GM18867 (cell line): ENCODE measurements at regions not wholly inside any gene's neighbourhood (a gene's known extent, or its start where the extent isn't known, plus 50 kb on each side); places are given as distances from the start of the nearest gene placed in this dataset.
"Not testable (repeated sequence)": the region's sequence is repeated elsewhere in the genome, so short reads cannot be mapped to it uniquely, and the experiment has no call there.

Experiments used
- ATAC-seq: cut with Tn5 transposase; IDR thresholded peaks from one replicate; pipeline ENCODE4 v1.9.1; 2021; ENCODE audit warnings: mild to moderate bottlenecking, moderate library complexity; ENCODE audit not compliant: unreplicated experiment

DNA sequence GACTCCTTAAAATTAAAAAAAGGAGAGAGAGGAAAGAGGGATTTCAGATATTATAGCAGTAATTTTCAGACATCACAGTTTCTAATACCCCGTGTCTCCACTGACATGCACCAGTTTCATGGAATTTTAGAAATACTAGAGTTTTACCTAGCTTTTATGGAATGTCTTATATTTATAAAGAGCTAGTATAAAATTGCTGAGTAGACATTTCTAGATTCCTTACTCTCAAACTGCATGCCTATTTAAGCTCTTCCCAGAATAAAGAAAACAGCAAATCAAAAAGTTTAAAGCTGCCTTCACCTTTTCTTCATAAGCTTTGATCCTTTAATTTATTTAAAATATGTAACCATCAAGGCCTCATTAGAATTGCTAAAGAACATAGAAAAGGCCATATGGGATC is 247.4 kb upstream of the IL12A start:
- ATAC-seq: no peak

DNA sequence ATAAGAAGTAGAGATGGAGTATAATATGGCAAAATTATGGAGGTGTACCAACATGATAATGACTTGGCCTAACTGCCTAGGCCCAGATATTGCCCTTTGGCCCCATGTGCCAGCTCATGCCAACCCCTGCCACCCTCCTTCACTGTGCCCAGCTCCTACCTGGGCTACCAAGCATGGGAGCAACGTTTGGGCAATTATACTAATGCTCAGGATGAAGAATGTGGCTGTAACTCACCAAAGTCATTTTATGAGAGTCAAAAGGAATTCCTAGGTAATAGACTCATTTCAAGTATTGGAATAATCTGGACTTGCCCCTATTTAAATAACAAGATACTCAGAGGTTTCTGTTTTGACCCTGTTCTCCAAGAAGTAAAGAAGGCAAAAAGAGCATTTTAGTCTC is 240.2 kb upstream of the IL12A start:
- ATAC-seq: no peak

DNA sequence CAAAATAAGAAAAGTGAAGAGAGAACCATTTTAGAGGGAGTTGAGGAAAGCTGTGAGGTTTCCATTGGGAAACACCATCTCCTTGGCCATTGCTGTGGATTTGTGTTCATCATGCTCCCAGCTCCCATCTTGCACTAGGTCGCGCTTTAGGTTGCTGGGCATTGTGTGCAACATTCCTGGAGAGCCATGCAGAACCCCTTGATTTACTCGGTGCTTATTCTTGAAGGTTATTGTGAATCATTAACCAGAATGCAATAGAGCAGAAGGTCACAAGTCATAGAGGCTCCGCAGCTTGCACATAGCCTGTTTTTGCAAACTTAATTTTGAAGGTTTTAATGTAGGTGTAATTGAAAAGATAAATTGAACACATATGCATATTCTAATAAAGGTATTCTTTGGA is 239.2 kb upstream of the IL12A start:
- no peak for ATAC-seq

DNA sequence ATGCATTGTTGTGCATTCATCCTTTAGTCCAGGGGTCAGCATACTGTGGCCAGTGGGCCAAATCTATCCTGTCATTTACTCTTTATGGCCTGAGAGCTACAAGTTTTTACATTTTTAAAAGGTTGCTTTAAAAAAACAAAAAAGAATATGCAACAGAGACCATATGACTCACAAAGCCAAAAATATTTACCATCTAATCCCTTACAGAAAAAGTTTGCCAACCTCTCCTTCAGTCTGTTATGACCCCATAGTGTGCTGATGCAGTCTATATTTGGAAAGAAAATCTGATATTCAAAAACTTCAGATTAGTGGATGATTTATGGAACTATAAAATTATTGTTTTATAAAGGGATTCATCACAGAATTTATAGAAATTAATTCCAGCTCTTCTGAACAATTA is 237.5 kb upstream of the IL12A start:
- no peak for ATAC-seq

DNA sequence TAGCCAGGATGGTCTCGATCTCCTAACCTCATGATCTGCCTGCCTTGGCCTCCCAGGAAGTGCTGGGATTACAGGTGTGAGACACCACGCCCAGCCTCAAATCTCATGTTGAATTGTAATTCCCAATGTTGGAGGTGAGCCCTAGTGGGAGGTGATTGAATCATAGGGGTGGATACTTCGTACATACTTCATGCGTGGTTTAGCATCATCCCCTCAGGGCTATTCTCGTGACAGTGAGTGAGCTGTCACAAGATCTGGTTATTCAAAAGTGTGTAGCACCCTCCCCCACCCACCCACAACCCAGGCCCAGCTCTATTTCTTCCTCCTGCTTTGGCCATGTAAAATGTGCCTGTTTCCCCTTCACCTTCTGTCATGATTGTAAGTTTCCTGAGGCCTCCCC is 236.9 kb upstream of the IL12A start:
- ATAC-seq: no peak

DNA sequence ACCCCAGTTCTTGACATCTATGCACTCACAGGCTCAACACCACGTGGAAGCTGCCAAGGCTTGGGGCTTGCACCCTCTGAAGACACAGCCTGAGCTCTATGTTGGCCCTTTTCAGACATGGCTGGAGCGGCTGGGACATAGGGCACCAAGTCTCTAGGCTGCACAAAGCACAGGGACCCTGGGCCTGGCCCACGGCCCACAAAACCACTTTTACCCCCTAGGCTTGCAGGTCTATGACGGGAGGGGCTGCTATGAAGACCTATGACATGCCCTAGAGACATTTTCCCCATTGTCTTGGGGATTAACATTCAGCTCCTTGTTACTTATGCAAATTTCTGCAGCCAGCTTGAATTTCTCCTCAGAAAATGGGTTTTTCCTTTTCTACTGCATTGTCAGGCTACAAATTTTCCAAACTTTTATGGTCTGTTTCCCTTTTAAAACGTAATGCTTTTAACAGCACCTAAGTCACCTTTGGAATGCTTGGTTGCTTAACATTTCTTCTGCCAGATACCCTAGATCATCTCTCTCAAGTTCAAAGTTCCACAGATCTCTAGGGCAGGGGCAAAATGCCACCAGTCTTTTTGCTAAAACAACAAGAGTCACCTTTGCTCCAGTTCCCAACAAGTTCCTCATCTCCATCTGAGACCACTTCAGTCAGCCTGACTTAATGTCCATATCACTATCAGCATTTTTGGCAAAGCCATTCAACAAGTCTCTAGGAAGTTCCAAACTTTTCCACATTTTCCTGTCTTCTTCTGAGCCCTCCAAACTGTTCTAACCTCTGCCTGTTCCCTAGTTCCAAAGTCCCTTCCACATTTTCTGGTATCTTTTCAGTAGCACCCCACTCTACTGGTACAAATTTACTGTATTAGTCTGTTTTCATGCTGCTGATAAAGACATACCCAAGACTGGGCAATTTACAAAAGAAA is 232.1 kb upstream of the IL12A start:
- ATAC-seq: not testable (repeated sequence)

DNA sequence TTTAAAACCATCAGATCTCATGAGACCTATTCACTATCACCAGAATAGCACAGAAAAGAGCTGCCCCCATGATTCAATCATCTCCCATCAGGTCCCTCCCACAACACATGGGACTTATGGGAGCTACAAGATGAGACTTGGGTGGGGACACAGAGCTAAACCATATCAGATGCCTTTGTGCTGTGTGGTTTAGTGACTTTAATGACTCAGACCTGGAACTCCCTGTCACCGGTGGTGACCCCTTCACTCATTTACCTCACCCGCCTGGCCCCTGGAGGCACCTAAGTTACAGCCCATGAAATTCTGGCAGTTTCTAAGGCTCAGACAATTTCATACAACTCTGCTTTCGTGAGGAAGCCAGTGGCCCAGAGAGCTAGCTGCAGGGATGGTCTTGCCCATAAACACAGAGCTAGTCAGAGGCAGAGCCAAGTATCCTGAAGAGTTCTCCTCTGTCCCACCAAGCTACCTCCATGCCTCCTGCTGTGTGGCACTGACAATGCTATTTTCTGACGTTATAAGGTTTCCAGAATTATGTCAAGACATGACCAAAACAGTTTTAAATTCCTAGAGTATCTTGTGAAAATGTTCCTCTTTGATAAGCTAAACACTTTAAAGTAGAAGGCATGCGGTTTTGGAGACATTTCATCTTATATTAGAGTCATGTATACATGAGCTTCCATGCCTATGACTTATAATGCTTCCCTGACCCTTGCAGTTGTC is 231.1 kb upstream of the IL12A start:
- ATAC-seq: no peak

DNA sequence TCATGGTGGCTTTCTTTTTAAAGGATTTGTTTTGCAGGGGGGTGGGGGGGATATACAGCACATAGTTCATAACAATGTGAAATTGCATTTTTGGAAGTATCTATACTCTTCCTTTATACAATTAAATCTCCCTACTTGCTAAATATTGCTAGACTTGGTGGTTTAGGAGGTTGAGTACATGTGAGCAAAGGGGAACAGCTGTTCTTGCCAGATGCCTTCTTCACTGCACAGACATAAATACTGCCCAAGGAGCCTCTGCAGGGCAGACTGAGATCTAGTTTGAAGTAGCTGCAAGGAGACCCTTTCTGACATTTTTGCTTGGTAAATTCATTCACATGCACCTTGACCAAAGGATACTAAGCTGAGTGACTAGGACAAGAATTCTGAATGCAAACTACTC is 228.6 kb upstream of the IL12A start:
- no peak for ATAC-seq

DNA sequence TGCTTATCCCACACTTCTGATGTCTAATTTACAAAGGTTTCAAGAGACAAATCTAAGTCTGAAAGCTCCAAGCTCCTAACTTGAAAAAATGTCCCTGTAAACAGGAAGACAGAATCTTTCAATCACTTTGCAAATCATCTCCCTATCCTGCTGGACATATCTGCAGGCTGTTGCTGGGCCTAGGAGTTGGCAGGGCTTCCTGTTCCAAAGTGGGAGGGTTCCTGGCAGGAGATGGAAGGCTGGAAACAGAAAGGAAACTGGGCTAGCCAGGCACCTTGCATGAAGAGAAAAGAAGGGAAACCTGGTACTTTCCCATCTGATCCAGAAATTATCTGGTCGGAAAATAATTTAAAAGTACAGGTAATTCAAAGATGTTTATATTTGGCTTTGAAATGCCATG is 227.3 kb upstream of the IL12A start:
- ATAC-seq: no peak

DNA sequence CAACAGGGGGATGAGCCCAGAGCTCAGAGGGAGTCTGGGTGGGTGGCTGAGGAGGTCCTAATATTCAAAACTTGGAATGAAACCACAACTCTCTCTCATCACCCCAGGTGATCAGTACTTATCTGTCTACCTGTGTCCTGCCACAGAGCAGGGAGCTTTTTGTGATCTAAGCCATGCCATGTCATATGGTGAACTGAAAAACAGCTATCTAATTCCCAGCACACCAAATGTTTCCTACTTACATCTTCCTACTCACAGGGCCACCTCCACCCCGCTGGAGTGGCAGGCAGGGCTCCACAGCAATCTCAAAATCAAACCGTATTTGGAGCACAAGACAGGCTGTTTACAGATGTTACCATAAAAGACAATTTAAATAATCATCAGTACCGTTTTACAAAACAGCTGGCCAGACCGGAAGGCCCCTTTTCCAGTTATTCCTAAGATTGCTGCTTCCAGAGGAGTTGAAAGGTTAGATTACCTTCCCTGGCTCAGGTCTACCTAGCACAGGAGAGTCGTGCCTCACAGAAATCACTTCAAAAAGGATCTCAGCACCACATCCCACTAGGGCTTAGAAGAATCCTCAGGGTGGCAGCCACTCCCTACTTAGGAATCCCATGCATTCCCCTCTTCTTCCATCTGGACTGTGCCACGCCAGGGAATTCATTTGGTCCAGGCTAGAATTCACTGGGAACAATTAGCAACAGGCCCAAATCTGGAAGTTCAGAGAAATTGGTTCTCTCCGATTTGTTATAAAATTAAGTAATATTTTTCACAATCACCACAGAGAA is 226.6 kb upstream of the IL12A start:
- no peak for ATAC-seq

DNA sequence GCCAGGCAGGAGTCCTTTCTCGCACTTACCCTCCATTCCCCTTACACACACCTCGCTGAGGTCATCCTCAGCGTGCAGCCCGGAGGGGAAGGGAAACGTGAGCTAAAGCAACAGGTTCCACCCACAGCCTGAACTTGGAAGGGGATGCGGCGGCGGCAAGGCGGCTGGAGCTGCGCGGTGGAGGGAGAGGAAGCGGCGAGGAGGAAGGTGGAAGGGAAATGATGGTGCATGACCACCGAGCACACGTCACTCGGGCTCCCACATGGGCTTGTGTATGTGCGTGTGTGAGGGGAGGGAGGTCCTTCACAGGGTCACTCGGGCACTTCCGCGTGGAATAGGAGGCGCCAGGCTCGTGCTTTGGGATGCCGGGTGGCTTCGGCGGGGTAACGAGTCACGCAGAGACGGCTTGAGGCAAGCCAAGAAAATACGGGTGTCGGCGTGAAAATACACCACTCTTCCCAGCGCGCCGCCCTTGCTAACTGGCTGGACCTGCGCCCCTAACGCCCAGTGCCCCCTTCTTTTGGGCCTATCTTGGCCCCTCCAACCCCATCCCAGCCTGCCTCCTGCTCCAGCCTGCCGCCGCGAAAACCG is 225.5 kb upstream of the IL12A start:
- peak; percentile 31 for ATAC-seq

DNA sequence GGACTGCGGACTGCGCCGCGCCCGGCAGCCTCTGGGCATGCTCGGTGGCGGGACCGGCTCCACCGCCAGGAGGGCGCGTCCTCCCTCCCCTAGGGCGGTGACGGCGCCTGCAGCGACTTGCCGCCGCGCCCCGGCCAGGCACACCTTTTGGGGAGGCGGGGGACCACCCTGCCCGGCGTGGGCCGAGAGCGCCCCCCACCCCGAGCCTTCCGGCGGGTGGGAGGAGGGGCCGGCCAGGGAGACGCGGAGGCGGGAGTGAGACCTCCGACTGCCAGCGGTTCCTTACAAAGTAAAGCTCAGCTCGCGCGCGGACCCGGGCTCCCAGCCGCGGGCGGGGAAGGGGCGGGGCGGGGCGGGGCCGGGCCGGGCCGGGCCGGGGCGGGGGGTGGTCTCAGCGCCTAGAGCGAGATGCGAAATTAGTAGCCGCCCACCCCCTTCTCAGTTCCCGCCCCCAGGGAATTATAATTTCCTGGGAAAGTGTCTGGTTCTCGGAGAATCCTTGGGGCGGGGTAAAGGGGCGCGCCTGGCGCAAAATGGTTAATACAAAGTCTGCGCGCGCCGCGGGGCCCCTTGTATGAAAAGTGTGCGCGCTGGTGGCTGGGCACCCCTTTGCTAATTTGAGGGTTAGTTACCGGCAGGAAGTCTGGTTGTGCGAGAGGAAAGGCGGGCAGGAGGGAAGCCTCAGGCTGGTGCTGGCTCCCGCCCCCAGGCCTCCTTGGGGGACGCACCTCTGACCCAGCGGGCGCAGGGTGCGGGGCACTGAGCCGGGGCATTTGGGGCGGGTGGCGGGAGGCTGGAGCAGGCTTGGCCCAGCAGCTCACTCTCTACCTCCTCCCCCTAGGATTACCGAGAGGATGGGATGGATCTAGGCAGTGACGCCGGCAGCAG is 224.8 kb upstream of the IL12A start:
- ATAC-seq: peak; percentile 78

DNA sequence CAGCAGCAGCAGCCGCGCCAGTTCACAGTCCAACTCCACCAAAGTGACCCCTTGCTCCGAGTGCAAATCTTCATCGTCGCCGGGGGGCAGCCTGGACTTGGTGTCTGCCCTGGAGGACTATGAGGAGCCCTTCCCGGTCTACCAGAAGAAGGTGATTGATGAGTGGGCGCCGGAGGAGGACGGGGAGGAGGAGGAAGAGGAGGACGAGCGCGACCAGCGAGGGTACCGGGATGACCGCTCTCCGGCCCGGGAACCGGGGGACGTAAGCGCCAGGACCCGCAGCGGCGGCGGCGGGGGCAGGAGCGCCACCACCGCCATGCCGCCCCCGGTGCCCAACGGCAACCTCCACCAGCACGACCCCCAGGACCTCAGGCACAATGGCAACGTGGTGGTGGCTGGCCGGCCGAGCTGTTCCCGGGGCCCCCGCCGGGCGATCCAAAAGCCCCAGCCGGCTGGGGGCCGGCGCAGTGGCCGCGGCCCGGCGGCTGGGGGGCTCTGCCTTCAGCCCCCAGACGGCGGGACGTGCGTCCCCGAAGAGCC is 224.1 kb upstream of the IL12A start:
- ATAC-seq: no peak

DNA sequence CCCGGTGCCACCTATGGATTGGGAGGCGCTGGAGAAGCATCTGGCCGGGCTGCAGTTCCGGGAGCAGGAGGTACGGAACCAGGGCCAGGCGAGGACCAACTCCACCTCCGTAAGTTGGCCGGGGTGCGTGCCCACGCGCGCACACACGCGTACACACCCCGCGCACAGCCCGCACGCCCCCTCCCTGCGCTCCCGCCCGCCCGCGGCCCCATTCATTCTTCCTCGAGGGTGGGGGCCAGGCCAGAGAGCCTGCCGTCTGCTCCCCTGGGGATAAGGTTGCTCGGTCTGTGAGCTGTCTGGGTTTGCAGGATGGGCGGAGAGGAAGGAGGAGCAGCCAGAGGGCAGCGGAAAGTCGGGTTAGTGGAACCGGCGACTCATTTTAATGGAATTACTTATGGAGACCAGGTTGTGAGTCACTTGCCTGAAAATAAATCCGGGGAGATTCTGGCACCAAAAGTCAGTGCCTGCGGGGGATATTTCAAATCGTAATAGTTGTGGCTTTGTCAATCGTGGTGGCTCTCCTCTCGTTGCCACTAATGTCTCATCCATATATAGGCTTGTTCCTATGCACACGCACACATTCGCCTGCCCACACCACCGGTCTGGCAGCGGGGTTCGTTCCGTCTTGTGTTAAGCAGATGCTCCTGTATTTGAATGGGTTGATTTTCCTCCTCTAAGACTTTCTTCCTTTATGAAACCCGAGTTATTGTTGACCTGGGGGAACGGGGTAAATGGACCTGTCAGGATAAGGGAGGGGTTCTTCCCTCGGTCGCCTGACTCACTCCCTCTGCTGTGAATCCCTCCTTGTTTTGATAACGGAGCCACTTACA is 223.4 kb upstream of the IL12A start:
- ATAC-seq: no peak

DNA sequence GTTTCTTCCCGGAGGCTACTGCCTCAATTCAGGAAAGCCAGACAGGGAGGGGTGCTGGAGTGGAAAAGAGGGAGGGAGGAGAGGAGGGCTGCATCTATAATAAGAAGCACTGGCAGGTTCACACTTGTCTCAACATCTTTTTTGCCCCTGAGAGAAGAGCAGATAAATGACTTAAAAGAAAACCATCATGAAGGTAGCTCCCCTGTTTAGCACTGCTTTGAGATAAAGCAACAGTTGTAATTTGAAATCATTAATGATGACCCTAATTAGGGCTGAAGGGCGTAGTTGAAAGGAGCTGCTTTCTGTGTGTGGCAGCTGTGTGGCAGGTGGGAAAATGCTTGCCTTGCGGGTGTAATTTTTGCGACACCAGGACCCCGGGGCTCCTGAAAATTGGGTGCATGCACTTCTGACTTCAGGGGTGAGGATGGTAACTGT is 222.8 kb upstream of the IL12A start:
- ATAC-seq: no peak

DNA sequence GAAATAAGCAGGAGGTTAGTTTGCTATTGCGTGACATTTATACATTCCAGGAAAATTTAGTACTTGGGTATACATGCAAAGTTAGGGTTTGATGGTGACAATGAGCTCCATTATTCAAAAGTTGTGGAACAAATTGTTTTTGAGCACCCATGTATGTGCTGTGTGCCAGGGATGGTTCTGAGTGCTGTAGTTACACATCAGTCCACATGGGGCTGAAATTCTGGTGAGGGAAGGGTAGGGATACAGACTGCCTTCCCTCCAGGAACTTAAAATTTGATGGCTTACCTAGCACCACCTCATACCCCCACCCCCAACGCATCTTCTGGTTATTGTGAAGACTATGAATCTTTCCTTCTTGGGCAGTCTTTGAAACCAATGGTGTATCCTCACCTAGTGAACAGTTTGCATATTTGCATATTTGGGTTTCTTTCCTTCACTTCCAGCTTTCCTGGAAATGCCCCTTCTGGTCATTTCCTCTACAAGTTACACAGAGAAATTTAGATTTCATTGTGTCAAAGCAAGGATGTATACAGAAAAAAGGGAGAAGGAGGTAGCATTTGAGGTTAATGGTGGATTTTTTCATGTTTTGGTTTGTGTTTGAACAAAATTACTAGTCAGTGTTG is 222.0 kb upstream of the IL12A start:
- ATAC-seq: no peak

DNA sequence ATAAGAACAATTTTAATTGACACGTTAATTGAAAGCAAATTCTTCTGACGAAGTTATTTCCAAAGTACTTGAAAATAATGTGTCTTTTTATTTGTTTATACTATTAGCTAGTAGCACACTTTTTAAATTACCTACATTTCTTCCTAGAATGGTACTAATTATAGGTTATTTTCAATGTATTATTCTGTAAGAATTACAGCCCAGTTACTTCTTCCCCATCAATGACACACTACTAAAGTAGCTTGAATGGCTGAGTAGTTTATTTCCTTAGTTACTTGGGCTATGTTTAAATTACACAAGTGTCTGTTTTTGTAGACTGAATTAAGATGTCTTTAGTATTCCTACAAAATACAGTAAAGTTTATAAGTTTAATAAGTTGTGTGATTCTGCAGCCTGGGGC is 217.6 kb upstream of the IL12A start:
- ATAC-seq: no peak

DNA sequence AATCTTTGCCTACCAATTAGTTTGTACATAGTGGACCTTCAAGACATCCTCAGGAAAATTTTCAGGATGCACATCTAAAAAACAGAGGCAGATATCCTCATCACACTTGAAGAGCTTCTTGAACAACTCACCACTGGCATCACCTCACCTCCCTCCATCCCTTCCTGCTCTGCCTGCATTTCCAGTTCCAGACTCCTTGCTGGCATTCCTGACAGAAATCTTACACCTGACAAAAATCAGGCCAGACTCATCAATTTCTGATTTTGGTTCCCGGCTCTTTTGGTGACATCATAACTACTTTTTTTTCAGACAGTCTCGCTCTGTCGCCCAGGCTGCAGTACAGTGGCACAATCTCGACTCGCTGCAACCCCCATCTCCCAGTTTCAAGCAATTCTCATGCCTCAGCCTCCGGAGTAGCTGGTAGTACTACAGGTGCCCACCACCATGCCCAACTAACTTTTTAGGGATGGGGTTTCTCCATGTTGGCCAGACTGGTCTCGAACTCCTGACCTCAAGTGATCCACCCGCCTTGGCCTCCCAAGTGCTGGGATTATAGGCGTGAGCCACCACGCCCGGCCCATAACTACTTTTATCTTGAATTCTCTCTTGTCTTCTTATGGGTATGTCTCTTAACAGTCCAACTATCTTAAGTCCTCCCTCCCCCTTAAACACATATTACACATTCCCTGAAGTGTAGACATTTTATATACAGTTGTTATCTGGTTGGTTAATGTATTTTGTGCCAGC is 216.6 kb upstream of the IL12A start:
- no peak for ATAC-seq
